Endothelial cell of umbilical vein (primary cell): ENCODE measurements at regions not wholly inside any gene's neighbourhood (a gene's known extent, or its start where the extent isn't known, plus 50 kb on each side); places are given as distances from the start of the nearest gene placed in this dataset.
"Not testable (repeated sequence)": the region's sequence is repeated elsewhere in the genome, so short reads cannot be mapped to it uniquely, and the experiment has no call there.

ENCODE experiments used
- CTCF ChIP-seq, 2 donors: IDR thresholded peaks; 1 replicate in 1 of 2; 2 replicates in 1 of 2; pipeline ENCODE4 v1.5.1; 2011; ENCODE audit warnings: low read length in 2 of 2, mild to moderate bottlenecking in 2 of 2, moderate library complexity in 2 of 2, control low read depth in 1 of 2, inconsistent platforms in 1 of 2, low read depth in 1 of 2; ENCODE audit not compliant: insufficient read depth in 1 of 2; ENCODE audit errors: extremely low read depth in 1 of 2
- EZH2 ChIP-seq: IDR thresholded peaks from 2 replicates; pipeline ENCODE4 v1.6.1; 2012; ENCODE audit warnings: borderline replicate concordance, low read depth, mild to moderate bottlenecking, moderate library complexity, low read length, inconsistent platforms; ENCODE audit not compliant: severe bottlenecking
- JUN ChIP-seq: IDR thresholded peaks from 2 replicates; pipeline ENCODE4 v1.6.1; 2011; ENCODE audit warnings: borderline replicate concordance, low read depth; ENCODE audit not compliant: insufficient read length, insufficient read depth
- MAX ChIP-seq: IDR thresholded peaks from 2 replicates; pipeline ENCODE4 v1.6.1; 2011; ENCODE audit not compliant: insufficient read depth, insufficient read length
- MYC ChIP-seq: IDR thresholded peaks from one replicate; pipeline ENCODE4 v1.6.1; 2011; ENCODE audit warnings: mild to moderate bottlenecking, low read depth, low read length
- POLR2A ChIP-seq: IDR thresholded peaks from 2 replicates; pipeline ENCODE4 v1.6.1; 2012; ENCODE audit warnings: low read depth, mild to moderate bottlenecking, control low read depth, low read length
- POLR2AphosphoS5 ChIP-seq: IDR thresholded peaks from 2 replicates; pipeline ENCODE4 v1.6.1; 2012; ENCODE audit warnings: low read depth, mild to moderate bottlenecking, control low read depth, low read length, moderate library complexity; ENCODE audit not compliant: insufficient read depth

- not testable (repeated sequence) for TF ChIP-seq POLR2A; CTCF (IDR thresholded peaks at IDR 0.05; ENCODE audit: extremely low read depth in 1 of 2, insufficient read depth in 1 of 2, low read depth in 1 of 2, low read length in 2 of 2); POLR2AphosphoS5; MAX; JUN; EZH2; MYC
Observed at GRCh38 chr1:242985096-242985495, 270.0 kb downstream of the CEP170 start.
